Lower leg skin (tissue), 4 donors: ENCODE measurements at regions not wholly inside any gene's neighbourhood (a gene's known extent, or its start where the extent isn't known, plus 50 kb on each side); places are given as distances from the start of the nearest gene placed in this dataset.

ENCODE experiments used
- DNase-seq, 2 donors: peaks; one replicate each; pipeline ENCODE4 v3.0.0-alpha.2; 2019; ENCODE audit warnings: low spot score in 2 of 2
- H3K4me3 ChIP-seq: fragments of 200-600 bp; sonication (generic); 2 replicates; pipeline ENCODE4 v1.5.1; 2017; ENCODE audit warnings: mild to moderate bottlenecking, low read depth; ENCODE audit not compliant: poor library complexity, severe bottlenecking
- CTCF ChIP-seq, 3 donors: fragments of 450-650 bp; IDR thresholded peaks; one replicate each; pipeline ENCODE4 v1.5.1; 2016; ENCODE audit warnings: antibody characterized with exemption in 3 of 3, mild to moderate bottlenecking in 3 of 3, moderate library complexity in 2 of 3
- POLR2A ChIP-seq, 2 donors: fragments of 450-650 bp; IDR thresholded peaks; one replicate each; pipeline ENCODE4 v1.6.1; 2016 to 2017; ENCODE audit warnings: antibody characterized with exemption in 2 of 2, mild to moderate bottlenecking in 1 of 2, moderate library complexity in 1 of 2
- WGBS, 2 donors: methylation state at CpG; one replicate each; pipeline ENCODE4 v1.1.5; 2018; 5-methylcytosine and 5-hydroxymethylcytosine counted together
- intact Hi-C: fragments of 100-400 bp; cut with DNase I; formaldehyde crosslinking; loops from one replicate; pipeline ENCODE4 v1.15.0; 2023; ENCODE audit warnings: low total_unique reads

GRCh38 chr18:56157541-56157940 is 480.9 kb downstream of the TXNL1 start:
- no peak for TF ChIP-seq POLR2A (IDR thresholded peaks at IDR 0.05)
- no peak for TF ChIP-seq CTCF (IDR thresholded peaks at IDR 0.05)
- intact Hi-C loops = no loop called here
- H3K4me3 ChIP-seq = no peak overlapping the region
- no peak for DNase-seq

- intact Hi-C loops = no loop called here
- TF ChIP-seq CTCF (IDR thresholded peaks at IDR 0.05) (no peak), POLR2A (IDR thresholded peaks at IDR 0.05) (no peak)
- no peak overlapping the region for H3K4me3 ChIP-seq
- WGBS, 2 donors = 85 to 89% methylated on average over 13 of the region's 13 CpGs
- DNase-seq = no peak
Observed at GRCh38 chr18:56152551-56153310, 485.7 kb downstream of the TXNL1 start.

GRCh38 chr18:56148373-56148772 is 490.0 kb downstream of the TXNL1 start:
- DNase-seq = no peak
- intact Hi-C loops = no loop called here
- TF ChIP-seq POLR2A (IDR thresholded peaks at IDR 0.05) (no peak), CTCF (IDR thresholded peaks at IDR 0.05) (no peak)
- H3K4me3 ChIP-seq = no peak overlapping the region

- DNase-seq = no peak
- 33 to 49% methylated on average over 1 of the region's 1 CpG for WGBS, 2 donors
- TF ChIP-seq POLR2A (IDR thresholded peaks at IDR 0.05) (no peak), CTCF (IDR thresholded peaks at IDR 0.05) (no peak)
- no peak overlapping the region for H3K4me3 ChIP-seq
- intact Hi-C loops = no loop called here
Observed at GRCh38 chr18:56146565-56146964, 491.8 kb downstream of the TXNL1 start.

GRCh38 chr18:56142001-56142400 is 496.4 kb downstream of the TXNL1 start:
- no peak for DNase-seq
- WGBS, 2 donors = 84 to 85% methylated on average over 2 of the region's 2 CpGs
- TF ChIP-seq POLR2A (IDR thresholded peaks at IDR 0.05) (no peak), CTCF (IDR thresholded peaks at IDR 0.05) (no peak)
- intact Hi-C loops = no loop called here
- H3K4me3 ChIP-seq = no peak overlapping the region

- 77 to 85% methylated on average over 8 of the region's 8 CpGs for WGBS, 2 donors
- TF ChIP-seq CTCF (IDR thresholded peaks at IDR 0.05) (no peak), POLR2A (IDR thresholded peaks at IDR 0.05) (no peak)
- DNase-seq = no peak
- intact Hi-C loops = no loop called here
- H3K4me3 ChIP-seq = no peak overlapping the region
Observed at GRCh38 chr18:56139792-56140254, 498.6 kb downstream of the TXNL1 start.
